ENCODE measurements at regions not wholly inside any gene's neighbourhood (a gene's known extent, or its start where the extent isn't known, plus 50 kb on each side); places are given as distances from the start of the nearest gene placed in this dataset.

GRCh38 chrY:13019486-13019885 lies 114.8 kb downstream of the DDX3Y start:
- Histone ChIP-seq H3K79me2 (ENCODE audit: insufficient read depth, low read length) (no peaks in the 10 kb centered on the region), H3K27me3 (ENCODE audit: control insufficient read depth in 1 of 2, insufficient read depth in 2 of 2, low read length in 2 of 2) (no peaks in the 10 kb centered on the region), H3K9me3 (ENCODE audit: low read length) (no peaks in the 10 kb centered on the region), H3K4me3 (replicated peaks in 1 of 3; ENCODE audit: insufficient read depth in 1 of 3, low read depth in 2 of 3, low read length in 3 of 3) (no peak overlapping the region), H3K9ac (ENCODE audit: insufficient read depth, low read depth, low read length) (no peak overlapping the region), H3K4me2 (ENCODE audit: low read depth, low read length) (no peak overlapping the region), H2AFZ (ENCODE audit: low read length) (no peak overlapping the region), H4K20me1 (ENCODE audit: insufficient read depth, low read length) (no peaks in the 10 kb centered on the region), H3K36me3 (replicated peaks in 1 of 2; ENCODE audit: control insufficient read depth in 1 of 2, insufficient read depth in 2 of 2, low read length in 2 of 2) (no peaks in the 10 kb centered on the region), H3K27ac (ENCODE audit: extremely low read length, insufficient read depth, low read length) (no peak overlapping the region), H3K4me1 (ENCODE audit: insufficient read depth, low read length) (no peaks in the 10 kb centered on the region)
- WGBS (ENCODE audit: low lambda C conversion rate) = 4% methylated on average over 3 of the region's 3 CpGs
- FAIRE-seq = no peak
- ChIA-PET CTCF (ENCODE audit: low intra/inter-chr PET ratio, low total read pairs) (no interaction called here), POLR2A (no interaction called here)
- BruUV-seq (replicated peaks) = no TSS peak
- DNase-seq (ENCODE audit: low spot score) = no peak
- in situ Hi-C loops (cut with HindIII; ENCODE audit: extremely low pct_ligation_motif_present, low pct_unique_long_range_greater_than_20kb) = no loop called here
- ATAC-seq = no peak
- intact Hi-C loops (cut with micrococcal nuclease; ENCODE audit: unreplicated experiment) = no loop called here
- TF ChIP-seq FOXK1 (CRISPR knock-in tag; IDR thresholded peaks at IDR 0.05; ENCODE audit: borderline replicate concordance, low read depth) = no peak
- TF ChIP-seq ZBTB2 (CRISPR knock-in tag; IDR thresholded peaks at IDR 0.05; ENCODE audit: low read depth) = no peak
- TF ChIP-seq ZBTB14 (CRISPR knock-in tag; IDR thresholded peaks at IDR 0.05) = no peak
- TF ChIP-seq ZNF142 (CRISPR knock-in tag; IDR thresholded peaks at IDR 0.05) = no peak
- no peak for TF ChIP-seq RNF219 (CRISPR knock-in tag; IDR thresholded peaks at IDR 0.05)
- no peak for TF ChIP-seq ZNF572 (CRISPR knock-in tag; IDR thresholded peaks at IDR 0.05)
- no peak for TF ChIP-seq ZNF646 (CRISPR knock-in tag; IDR thresholded peaks at IDR 0.05)
